Gastroesophageal sphincter (tissue), 3 donors: ENCODE measurements at regions not wholly inside any gene's neighbourhood (a gene's known extent, or its start where the extent isn't known, plus 50 kb on each side); places are given as distances from the start of the nearest gene placed in this dataset.

Experiments used
- EP300 ChIP-seq: sonication (generic); formaldehyde crosslinking; IDR thresholded peaks from one replicate; pipeline ENCODE4 v1.6.1; 2017; ENCODE audit warnings: antibody characterized with exemption, mild to moderate bottlenecking
- POLR2A ChIP-seq, 2 donors: fragments of 450-650 bp; IDR thresholded peaks; one replicate each; pipeline ENCODE4 v1.6.1; 2017; ENCODE audit warnings: antibody characterized with exemption in 2 of 2, mild to moderate bottlenecking in 2 of 2, moderate library complexity in 1 of 2
- POLR2AphosphoS5 ChIP-seq: sonication (generic); formaldehyde crosslinking; IDR thresholded peaks from one replicate; pipeline ENCODE4 v1.6.1; 2017; ENCODE audit warnings: antibody characterized with exemption
- TF ChIP-seq, protein P1 (sequence below), 4 experiments: fragments of 200-600 bp in 2 of 4; fragments of 450-650 bp in 2 of 4; sonication (generic) in 1 of 4; IDR thresholded peaks; one replicate each; pipeline ENCODE4 v1.5.1; 2017 to 2019; ENCODE audit warnings: antibody characterized with exemption in 4 of 4, mild to moderate bottlenecking in 2 of 4, moderate library complexity in 2 of 4

DNA sequence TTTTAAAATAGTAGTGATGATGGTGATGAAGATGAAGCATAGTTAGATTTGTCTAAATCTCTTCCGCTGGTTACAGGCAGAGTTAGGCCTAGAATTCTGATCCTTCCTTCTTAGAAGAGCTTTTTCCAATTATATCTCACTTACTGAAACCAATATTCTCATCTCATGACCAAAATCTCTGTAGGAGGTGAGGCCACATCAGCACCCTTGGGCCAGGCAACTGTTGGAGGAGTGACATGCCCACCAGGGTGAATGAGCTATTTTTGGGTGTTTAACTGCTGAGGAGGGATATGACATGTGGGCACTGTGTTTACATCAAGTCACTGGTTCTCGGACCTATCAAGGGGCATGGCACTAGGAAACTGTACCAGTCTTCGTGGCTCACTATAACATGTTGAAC is 102.2 kb upstream of the SLC24A3 start:
- TF ChIP-seq, protein P1, sequence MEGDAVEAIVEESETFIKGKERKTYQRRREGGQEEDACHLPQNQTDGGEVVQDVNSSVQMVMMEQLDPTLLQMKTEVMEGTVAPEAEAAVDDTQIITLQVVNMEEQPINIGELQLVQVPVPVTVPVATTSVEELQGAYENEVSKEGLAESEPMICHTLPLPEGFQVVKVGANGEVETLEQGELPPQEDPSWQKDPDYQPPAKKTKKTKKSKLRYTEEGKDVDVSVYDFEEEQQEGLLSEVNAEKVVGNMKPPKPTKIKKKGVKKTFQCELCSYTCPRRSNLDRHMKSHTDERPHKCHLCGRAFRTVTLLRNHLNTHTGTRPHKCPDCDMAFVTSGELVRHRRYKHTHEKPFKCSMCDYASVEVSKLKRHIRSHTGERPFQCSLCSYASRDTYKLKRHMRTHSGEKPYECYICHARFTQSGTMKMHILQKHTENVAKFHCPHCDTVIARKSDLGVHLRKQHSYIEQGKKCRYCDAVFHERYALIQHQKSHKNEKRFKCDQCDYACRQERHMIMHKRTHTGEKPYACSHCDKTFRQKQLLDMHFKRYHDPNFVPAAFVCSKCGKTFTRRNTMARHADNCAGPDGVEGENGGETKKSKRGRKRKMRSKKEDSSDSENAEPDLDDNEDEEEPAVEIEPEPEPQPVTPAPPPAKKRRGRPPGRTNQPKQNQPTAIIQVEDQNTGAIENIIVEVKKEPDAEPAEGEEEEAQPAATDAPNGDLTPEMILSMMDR (IDR thresholded peaks at IDR 0.05), result no peak
- no peak for TF ChIP-seq POLR2A (IDR thresholded peaks at IDR 0.05)
- TF ChIP-seq POLR2AphosphoS5, result no peak
- TF ChIP-seq EP300, result no peak
